GM12878 (cell line): ENCODE measurements at regions not wholly inside any gene's neighbourhood (a gene's known extent, or its start where the extent isn't known, plus 50 kb on each side); places are given as distances from the start of the nearest gene placed in this dataset.

ENCODE experiments used
- ATAC-seq: fragments of 200-7000 bp; cut with Tn5 transposase; 3 replicates; pipeline ENCODE4 v1.9.1; 2020; ENCODE audit warnings: mild to moderate bottlenecking, moderate library complexity
- BruUV-seq: library from RNA; stranded (reverse); fragments of 400-500 nt; replicated peaks from 2 replicates; lab custom pipeline; 2021; lab: Mats Ljungman, UMichigan
- CTCF ChIA-PET: fragments of 300-600 bp; sonication (Branson Sonifier 250); formaldehyde crosslinking; extraction: SDS; loops from one replicate; lab custom pipeline; 2021; ENCODE audit warnings: inconsistent platforms; lab: Yijun Ruan, JAX
- POLR2A ChIA-PET: fragments of 350-600 bp; formaldehyde crosslinking; extraction: SDS; loops from one replicate; lab custom pipeline; 2021; ENCODE audit warnings: inconsistent platforms; lab: Charles Lee
- RAD21 ChIA-PET: fragments of 300-600 bp; sonication (Branson Sonifier 250); formaldehyde crosslinking; loops from one replicate; lab custom pipeline; 2023; ENCODE audit warnings: antibody characterized with exemption; ENCODE audit not compliant: unreplicated experiment; lab: Charles Lee
- SMC1A ChIA-PET: fragments of 300-600 bp; sonication (Branson Sonifier 250); formaldehyde crosslinking; loops from one replicate; lab custom pipeline; 2023; ENCODE audit not compliant: unreplicated experiment, uncharacterized antibody; lab: Charles Lee
- DNase-seq: peaks from one replicate; pipeline ENCODE4 v3.0.0-alpha.2; 2011; ENCODE audit warnings: low read depth, low spot score
- FAIRE-seq: peaks from 3 replicates; lab custom pipeline; 2011; peaks lifted over from hg19 to GRCh38; lab: Jason Lieb, UNC
- H2AFZ ChIP-seq: 2 replicates; pipeline ENCODE4 v1.6.0; 2011; ENCODE audit warnings: low read depth, low read length, control low read depth; ENCODE audit not compliant: control insufficient read depth
- H3K27ac ChIP-seq: 2 replicates; pipeline ENCODE4 v1.5.1; 2011; ENCODE audit warnings: control low read depth; ENCODE audit not compliant: control insufficient read depth, insufficient read depth
- H3K27me3 ChIP-seq, 2 experiments: replicated peaks in 1 of 2; 2 replicates each; pipeline versions ENCODE4 v1.6.0 to v1.6.1; 2011; ENCODE audit warnings: low read length in 1 of 2; ENCODE audit not compliant: control insufficient read depth in 2 of 2, insufficient read depth in 2 of 2
- H3K36me3 ChIP-seq, 2 experiments: 2 replicates each; pipeline ENCODE4 v1.5.1; 2011; ENCODE audit warnings: low read length in 1 of 2; ENCODE audit not compliant: control insufficient read depth in 2 of 2, insufficient read depth in 2 of 2
- H3K4me1 ChIP-seq: 2 replicates; pipeline ENCODE4 v1.6.1; 2011; ENCODE audit warnings: mild to moderate bottlenecking, low read length, moderate library complexity, mixed read lengths; ENCODE audit not compliant: control insufficient read depth, insufficient read depth
- H3K4me2 ChIP-seq: 2 replicates; pipeline ENCODE4 v1.6.0; 2011; ENCODE audit warnings: control low read depth; ENCODE audit not compliant: control insufficient read depth, insufficient read depth
- H3K4me3 ChIP-seq: fragments of 200-600 bp; sonication (generic); 2 replicates; pipeline ENCODE4 v1.5.1; 2016
- H3K79me2 ChIP-seq: 2 replicates; pipeline ENCODE4 v1.6.0; 2011; ENCODE audit warnings: low read length; ENCODE audit not compliant: control insufficient read depth, insufficient read depth
- H3K9ac ChIP-seq: 2 replicates; pipeline ENCODE4 v1.8.0; 2011; ENCODE audit warnings: low read length, control low read depth, mixed read lengths; ENCODE audit not compliant: control insufficient read depth, insufficient read depth
- H3K9me3 ChIP-seq: replicated peaks from 3 replicates; pipeline ENCODE4 v1.5.1; 2011; ENCODE audit warnings: mild to moderate bottlenecking, low read length; ENCODE audit not compliant: control insufficient read depth, insufficient read depth
- H4K20me1 ChIP-seq: 2 replicates; pipeline ENCODE4 v1.6.0; 2011; ENCODE audit not compliant: control insufficient read depth, insufficient read depth
- BRCA1 ChIP-seq: IDR thresholded peaks from 2 replicates; pipeline ENCODE4 v1.6.1; 2011; ENCODE audit warnings: low read depth, low read length, improper control_type of control experiment
- EP300 ChIP-seq, 2 experiments: fragments of 150-350 bp in 1 of 2; IDR thresholded peaks; 2 replicates each; pipeline ENCODE4 v1.6.1; 2011 to 2012; ENCODE audit warnings: low read depth in 2 of 2, low read length in 2 of 2, borderline replicate concordance in 1 of 2, improper control_type of control experiment in 1 of 2, inconsistent platforms in 1 of 2; ENCODE audit not compliant: control insufficient read depth in 1 of 2
- FOXK2 ChIP-seq: fragments of 450-650 bp; IDR thresholded peaks from 2 replicates; pipeline ENCODE4 v1.6.1; 2017; ENCODE audit warnings: mild to moderate bottlenecking, moderate library complexity
- FOXM1 ChIP-seq: IDR thresholded peaks from 2 replicates; pipeline ENCODE4 v1.6.1; 2012; ENCODE audit warnings: low read depth, mild to moderate bottlenecking, inconsistent platforms, low read length, moderate library complexity
- MLLT1 ChIP-seq: fragments of 450-650 bp; IDR thresholded peaks from 2 replicates; pipeline ENCODE4 v1.6.1; 2016; ENCODE audit warnings: mild to moderate bottlenecking
- MYC ChIP-seq: IDR thresholded peaks from 2 replicates; pipeline ENCODE4 v1.6.1; 2011; ENCODE audit warnings: mild to moderate bottlenecking, low read length, moderate library complexity, inconsistent platforms; ENCODE audit not compliant: insufficient read depth, insufficient replicate concordance, insufficient read length, severe bottlenecking
- NR2C1 ChIP-seq: fragments of 450-650 bp; IDR thresholded peaks from 2 replicates; pipeline ENCODE4 v1.6.1; 2017; ENCODE audit warnings: antibody characterized with exemption, mild to moderate bottlenecking, moderate library complexity
- RAD21 ChIP-seq: IDR thresholded peaks from 2 replicates; pipeline ENCODE4 v1.6.1; 2011; ENCODE audit warnings: mild to moderate bottlenecking, low read depth, low read length, moderate library complexity; ENCODE audit not compliant: insufficient read depth
- RUNX3 ChIP-seq: IDR thresholded peaks from 2 replicates; pipeline ENCODE4 v1.6.1; 2012; ENCODE audit warnings: low read length, inconsistent platforms
- SUPT20H ChIP-seq: IDR thresholded peaks from 2 replicates; pipeline ENCODE4 v1.6.1; 2011; ENCODE audit warnings: low read depth, mild to moderate bottlenecking, low read length, moderate library complexity, borderline replicate concordance; ENCODE audit not compliant: control insufficient read depth
- SUZ12 ChIP-seq: fragments of 200-600 bp; sonication (generic); IDR thresholded peaks from one replicate; pipeline ENCODE4 v1.6.1; 2018; ENCODE audit warnings: antibody characterized with exemption, mild to moderate bottlenecking; ENCODE audit not compliant: unreplicated experiment
- ZBTB11 ChIP-seq: fragments of 450-650 bp; formaldehyde crosslinking; IDR thresholded peaks from 2 replicates; pipeline ENCODE4 v1.5.0; 2022; ENCODE audit warnings: mild to moderate bottlenecking, missing genetic modification characterization
- ZNF217 ChIP-seq: fragments of 450-650 bp; IDR thresholded peaks from 2 replicates; pipeline ENCODE4 v1.6.1; 2017; ENCODE audit warnings: antibody characterized with exemption, mild to moderate bottlenecking
- WGBS: methylation state at CpG from one replicate; pipeline ENCODE4 v1.1.6; 2016; ENCODE audit warnings: low lambda C conversion rate; ENCODE audit not compliant: insufficient replicate concordance, insufficient coverage; ENCODE audit errors: missing lambda C conversion rate; 5-methylcytosine and 5-hydroxymethylcytosine counted together
- in situ Hi-C: fragments of 300-500 bp; cut with MboI; formaldehyde crosslinking; loops from 9 replicates; pipeline ENCODE4 v1.14.3; 2018; ENCODE audit warnings: mixed read lengths
- intact Hi-C: fragments of 100-400 bp; cut with micrococcal nuclease; formaldehyde crosslinking; loops from one replicate; pipeline ENCODE4 v1.14.2; 2022; ENCODE audit not compliant: unreplicated experiment
- TF ChIP-seq, protein P1 (sequence below): IDR thresholded peaks from 2 replicates; pipeline ENCODE4 v1.6.1; 2012; ENCODE audit warnings: low read depth, low read length, improper control_type of control experiment
- TF ChIP-seq, protein P2 (sequence below): fragments of 450-650 bp; IDR thresholded peaks from 2 replicates; pipeline ENCODE4 v1.6.1; 2017; ENCODE audit warnings: mild to moderate bottlenecking, low read depth, inconsistent platforms; ENCODE audit not compliant: poor library complexity, severe bottlenecking

- Histone ChIP-seq H3K4me1 (no peaks in the 10 kb centered on the region), H3K27me3 (no peaks in the 10 kb centered on the region), H3K4me3 (no peak overlapping the region), H3K9me3 (no peaks in the 10 kb centered on the region), H3K79me2 (no peaks in the 10 kb centered on the region), H3K36me3 (no peaks in the 10 kb centered on the region), H3K27ac (no peak overlapping the region), H3K4me2 (no peak overlapping the region), H3K9ac (no peak overlapping the region), H4K20me1 (no peaks in the 10 kb centered on the region), H2AFZ (no peak overlapping the region)
- ChIA-PET SMC1A (no interaction called here), CTCF (no interaction called here), RAD21 (no interaction called here), POLR2A (no interaction called here)
- WGBS, result 28% methylated on average over 3 of the region's 3 CpGs
- no TSS peak for BruUV-seq
- FAIRE-seq (no peak), ATAC-seq (no peak), DNase-seq (no peak)
- in situ Hi-C loops, result no loop called here
- intact Hi-C loops, result no loop called here
- TF ChIP-seq SUZ12 (no peak), MLLT1 (no peak), SUPT20H (no peak), BRCA1 (no peak), RAD21 (no peak), EP300 (IDR thresholded peaks at IDR 0.05; ENCODE audit: borderline replicate concordance in 1 of 2, control insufficient read depth in 1 of 2, low read depth in 2 of 2, low read length in 2 of 2) (no peak), ZBTB11 (CRISPR knock-in tag) (no peak), ZNF217 (no peak), NR2C1 (no peak), FOXK2 (no peak), RUNX3 (no peak), FOXM1 (no peak), MYC (no peak)
- TF ChIP-seq, protein P1, sequence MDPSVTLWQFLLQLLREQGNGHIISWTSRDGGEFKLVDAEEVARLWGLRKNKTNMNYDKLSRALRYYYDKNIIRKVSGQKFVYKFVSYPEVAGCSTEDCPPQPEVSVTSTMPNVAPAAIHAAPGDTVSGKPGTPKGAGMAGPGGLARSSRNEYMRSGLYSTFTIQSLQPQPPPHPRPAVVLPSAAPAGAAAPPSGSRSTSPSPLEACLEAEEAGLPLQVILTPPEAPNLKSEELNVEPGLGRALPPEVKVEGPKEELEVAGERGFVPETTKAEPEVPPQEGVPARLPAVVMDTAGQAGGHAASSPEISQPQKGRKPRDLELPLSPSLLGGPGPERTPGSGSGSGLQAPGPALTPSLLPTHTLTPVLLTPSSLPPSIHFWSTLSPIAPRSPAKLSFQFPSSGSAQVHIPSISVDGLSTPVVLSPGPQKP, result no peak
- TF ChIP-seq, protein P2, sequence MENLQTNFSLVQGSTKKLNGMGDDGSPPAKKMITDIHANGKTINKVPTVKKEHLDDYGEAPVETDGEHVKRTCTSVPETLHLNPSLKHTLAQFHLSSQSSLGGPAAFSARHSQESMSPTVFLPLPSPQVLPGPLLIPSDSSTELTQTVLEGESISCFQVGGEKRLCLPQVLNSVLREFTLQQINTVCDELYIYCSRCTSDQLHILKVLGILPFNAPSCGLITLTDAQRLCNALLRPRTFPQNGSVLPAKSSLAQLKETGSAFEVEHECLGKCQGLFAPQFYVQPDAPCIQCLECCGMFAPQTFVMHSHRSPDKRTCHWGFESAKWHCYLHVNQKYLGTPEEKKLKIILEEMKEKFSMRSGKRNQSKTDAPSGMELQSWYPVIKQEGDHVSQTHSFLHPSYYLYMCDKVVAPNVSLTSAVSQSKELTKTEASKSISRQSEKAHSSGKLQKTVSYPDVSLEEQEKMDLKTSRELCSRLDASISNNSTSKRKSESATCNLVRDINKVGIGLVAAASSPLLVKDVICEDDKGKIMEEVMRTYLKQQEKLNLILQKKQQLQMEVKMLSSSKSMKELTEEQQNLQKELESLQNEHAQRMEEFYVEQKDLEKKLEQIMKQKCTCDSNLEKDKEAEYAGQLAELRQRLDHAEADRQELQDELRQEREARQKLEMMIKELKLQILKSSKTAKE, result no peak
Observed at GRCh38 chr11:92670308-92670890, 299.1 kb upstream of the MTNR1B start.
